NCI-H2196 treated with DMSO at 0.1 percent for 48 hours (cell line): ENCODE measurements at regions not wholly inside any gene's neighbourhood (a gene's known extent, or its start where the extent isn't known, plus 50 kb on each side); places are given as distances from the start of the nearest gene placed in this dataset.
A peak's percentile ranks its signal among the peaks of the same experiment; 100 is the strongest.
"Not testable (repeated sequence)": the region's sequence is repeated elsewhere in the genome, so short reads cannot be mapped to it uniquely, and the experiment has no call there.

ENCODE experiments used
- DNase-seq: peaks from one replicate; lab custom pipeline; 2025; ENCODE audit not compliant: unreplicated experiment; lab: John Stamatoyannopoulos, UW

DNA sequence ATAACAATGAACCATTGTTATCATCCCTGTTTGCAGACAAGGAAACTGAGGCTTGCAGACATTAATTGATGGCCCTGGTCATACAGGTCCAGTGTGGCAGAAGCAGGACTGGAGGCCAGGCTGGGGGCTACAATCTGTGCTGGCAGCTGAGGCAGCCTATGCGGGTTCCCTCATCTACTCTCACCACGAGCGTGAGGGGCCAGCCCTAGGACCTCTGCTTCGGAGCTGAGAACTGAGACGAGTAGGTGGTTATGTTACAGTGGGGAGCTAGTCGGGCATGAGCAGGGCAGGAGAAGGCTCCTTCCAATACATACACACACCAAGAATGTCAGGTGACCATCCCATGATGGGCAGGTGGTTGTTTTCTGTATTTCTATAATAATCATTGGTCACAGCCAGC is 82.2 kb upstream of the ASB18 start:
- DNase-seq, result no peak

DNA sequence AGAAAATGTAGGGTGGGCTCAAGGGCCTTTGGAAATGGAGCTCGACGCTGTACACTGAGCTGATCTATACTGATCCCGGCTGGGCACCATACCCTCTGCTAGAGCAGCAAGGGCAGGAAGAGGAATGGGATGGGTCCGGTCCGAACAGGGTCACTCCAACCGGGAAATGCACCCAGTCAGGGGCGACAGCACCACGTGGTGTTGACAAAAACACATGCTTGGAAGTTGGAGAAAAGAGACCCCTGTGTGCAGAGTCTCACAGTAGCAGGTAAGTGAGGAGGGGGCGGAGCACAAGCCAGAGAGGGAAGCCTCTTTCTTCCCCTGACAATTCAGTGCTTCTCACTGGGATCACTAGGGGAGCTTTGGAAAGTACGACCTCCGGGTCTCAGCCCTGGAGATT is 84.1 kb upstream of the ASB18 start:
- DNase-seq, result no peak

DNA sequence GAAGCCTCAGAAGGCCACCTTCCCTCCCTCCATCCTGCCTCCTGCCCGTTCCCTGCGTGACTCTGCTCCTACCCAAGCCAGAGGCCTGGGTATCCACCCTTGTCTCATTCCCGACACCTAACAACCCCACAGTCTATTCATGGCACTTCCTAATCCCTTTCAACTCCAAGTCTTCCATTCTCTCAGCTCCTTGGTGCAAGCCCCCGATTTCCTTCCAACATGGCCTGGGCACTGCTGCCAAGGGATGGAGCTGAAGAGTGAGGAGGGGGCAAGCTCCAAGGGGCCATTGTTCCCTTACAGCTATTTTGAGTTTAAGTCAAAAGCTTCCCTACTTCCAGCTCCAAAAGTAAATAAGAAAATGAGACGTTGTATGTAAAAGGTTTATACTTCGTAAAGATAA is 84.8 kb upstream of the ASB18 start:
- DNase-seq, result no peak

DNA sequence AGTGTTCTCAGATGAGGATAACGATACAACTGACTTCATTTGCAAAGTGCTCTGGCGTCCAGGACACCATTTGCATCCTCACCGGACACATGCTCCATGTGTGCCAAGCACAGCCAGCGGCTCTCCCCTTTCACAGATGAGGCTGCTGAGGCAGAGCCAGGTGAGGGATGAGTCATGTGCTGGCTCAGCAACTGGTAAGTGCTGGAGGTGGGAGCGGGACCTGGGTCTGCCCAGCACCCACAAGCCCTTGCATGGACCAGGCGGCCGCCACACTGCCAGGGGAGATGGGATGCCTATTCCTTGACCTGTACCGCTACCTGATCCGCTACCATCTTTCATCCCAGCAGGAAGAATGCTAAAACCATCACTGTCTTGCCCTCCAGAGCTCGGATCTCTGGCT is 86.2 kb upstream of the ASB18 start:
- DNase-seq, result no peak

DNA sequence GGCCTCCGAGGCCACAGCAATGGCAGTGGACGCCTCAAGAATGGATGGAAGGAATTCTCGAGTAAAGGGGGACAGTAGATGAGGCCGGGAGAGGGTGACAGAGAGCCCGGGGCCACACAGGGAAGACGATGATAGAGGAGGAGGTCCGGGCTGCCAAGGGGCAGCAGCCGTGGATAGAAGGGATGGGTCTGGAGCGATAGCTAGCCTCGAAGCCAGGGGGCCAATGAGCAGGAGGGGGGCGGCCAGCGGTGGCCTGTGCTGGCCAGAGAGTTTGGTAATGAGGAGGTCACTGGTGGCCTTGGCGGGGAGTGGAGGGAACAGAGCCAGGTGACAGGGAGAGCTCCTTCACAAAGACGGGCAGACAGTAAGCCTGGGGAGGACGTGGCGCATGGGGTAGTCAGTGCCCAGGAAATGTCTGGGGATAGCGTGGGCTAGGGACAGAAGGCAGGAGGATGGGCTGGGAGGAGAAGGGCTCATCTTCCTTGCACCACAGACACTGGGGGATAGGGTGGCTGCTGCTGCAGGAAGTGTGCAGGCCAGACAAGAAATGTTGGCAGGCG is 87.8 kb upstream of the ASB18 start:
- no peak for DNase-seq

DNA sequence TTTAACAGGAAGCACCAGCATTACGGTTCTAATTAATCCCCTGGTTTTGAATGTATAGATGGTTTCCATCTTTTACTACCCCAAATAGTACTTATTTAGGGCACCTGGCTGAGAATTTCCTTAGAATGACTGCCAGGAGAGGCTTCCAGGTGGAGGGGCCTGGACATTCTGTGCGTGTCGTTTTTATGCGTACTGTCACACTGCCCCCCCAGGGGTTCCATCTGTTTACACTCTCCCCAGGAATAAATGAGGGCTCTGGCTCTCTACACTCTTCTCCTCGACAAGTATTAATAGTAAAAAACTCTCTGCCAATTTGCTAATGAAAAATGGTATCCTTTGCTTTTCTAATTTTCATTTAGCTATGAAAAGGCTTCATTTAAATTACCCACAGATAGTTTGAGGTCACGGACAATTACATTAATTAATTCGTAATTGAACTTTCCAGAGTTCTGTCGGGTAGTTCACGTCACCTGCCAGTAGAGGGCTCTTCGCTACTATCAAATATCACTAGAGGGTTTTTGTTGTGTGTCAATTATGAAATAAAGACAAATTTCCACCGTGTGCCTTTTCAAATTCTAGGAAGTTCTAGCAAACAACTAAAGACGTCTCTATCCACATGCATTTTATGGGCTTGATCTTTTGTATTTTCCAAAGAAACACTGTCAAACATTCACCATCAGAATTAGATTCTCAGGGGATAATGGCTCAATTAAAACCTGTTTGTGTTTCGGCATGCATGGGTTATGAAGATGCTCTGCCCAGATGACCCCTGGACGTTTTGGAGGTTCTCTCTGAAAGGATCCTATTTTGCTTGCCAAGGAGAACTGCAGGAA is 88.8 kb upstream of the ASB18 start:
- peak; percentile 23 for DNase-seq

DNA sequence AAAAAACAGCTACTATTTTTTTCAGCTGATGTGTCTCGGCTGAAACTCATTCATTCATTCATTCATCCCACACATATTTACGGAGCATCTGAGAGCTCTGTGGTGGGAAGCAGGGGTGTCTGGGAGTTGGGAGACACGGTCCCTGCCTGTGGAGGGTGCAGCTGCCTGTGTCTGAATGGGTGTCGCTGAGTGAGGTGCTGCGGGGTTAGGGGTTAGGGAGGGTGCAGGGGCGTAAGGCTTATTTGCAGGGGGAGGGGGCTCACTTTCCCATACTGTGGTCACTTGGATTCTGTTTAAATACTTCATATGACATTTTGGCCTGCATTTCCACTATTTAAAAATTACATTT is 89.4 kb upstream of the ASB18 start:
- no peak for DNase-seq

DNA sequence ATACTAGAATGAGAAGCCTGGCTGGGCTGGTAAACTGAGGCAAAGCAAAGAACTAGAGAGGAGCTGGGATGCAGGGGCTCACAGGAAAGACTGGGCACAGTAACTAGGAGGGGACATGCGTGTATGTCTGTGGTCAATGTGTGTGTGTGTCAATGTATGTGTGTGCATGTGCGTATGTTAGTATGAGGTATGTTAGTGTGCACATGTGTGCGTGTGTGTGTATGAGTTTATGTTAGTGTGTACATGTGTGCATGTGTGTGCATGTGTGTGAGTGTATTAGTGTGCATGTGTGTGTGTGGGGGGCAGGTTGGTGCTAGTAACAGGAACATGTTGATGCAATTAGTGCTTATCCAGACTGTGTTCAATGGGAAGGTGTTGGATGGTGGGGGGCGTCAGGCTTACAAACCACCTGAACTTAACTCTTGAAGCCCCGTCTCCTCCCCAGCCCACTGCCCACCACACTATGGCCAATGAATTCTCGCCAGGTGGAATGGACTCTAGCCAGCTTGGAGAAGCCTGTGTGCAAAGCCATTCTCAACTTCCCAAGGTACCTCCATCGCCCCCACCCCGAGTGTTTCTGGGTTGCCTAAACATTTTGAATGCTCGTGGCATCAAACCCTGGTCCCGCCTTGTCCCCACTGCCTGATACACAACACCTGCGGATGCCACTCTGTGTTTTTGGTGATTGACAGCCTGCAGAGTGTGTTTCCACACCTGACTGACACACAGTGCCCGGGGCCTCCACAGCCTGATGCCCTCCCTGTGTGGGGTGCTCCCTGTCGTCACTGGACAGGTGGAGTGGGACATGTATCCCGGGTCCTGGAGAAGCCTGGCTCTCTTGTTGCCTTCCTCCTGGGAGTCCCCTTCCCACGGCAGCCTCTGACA is 90.1 kb upstream of the ASB18 start:
- DNase-seq, result no peak

DNA sequence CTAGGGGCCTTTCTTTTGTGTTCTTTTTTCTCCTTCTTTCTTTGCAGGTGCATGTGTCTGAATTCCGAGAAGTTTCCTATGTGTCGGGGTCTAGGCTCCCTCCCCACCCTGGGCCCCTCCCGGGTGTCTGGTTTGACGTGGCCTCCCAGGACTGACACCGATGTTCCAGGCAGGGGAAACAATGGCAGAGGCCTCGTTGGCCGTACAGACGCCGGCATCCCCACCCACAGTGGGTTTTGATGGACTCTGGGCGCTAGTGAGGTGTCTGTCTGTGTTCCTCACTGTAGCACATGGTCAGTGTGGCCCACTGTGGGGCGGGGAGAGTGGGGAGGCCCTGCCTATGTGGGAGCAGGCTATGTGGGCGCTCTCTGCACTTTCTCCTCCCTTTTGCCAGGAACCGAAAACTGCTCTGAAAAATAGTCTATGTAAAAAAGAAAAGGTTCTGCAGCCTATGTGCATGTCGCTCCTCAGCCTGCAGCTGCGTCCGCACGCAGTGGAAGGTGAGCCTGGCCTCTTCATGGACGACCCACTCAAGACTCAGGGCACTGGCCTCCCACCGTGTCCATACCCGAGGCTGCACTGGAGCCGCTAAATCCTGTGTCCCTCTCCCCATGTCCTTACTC is 90.9 kb upstream of the ASB18 start:
- no peak for DNase-seq

DNA sequence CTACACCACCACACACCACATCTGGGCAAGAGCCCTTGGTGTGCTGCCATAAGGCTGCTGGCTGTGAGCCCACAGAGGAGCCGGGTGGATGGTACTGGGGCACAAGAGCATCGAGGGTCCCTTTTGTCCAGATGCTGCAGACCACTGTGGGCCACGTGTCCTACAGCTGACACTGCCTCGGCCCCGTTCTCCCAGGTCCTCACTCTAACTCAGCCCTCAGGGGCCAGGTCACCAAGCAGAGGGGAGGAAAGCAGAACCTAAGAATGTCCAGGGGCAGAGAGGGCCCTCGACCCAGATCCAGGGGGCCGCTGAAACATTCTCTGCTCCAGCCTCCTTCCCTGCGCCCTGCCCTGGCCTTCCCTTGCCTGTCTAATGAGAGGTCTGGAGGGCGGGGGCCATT is 91.7 kb upstream of the ASB18 start:
- DNase-seq, result no peak

DNA sequence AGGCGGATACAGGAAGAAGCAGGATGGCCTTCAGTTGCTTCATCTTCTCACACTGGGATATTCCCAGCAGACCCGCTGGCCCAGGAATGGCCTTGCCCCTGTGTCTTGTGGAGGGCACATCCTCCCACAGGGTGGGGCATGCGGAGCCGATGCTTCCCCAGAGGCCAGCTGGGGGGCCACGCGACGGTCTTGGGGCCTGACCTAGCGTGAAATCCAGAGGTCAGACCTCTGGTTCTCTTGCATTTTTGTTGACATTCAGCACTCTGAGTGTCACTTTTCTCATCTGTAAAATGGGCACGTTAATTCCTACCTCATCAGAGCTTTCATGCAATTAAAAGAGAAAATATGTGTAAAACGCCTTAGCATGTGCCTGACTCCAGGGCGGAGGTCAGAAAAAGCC is 92.1 kb upstream of the ASB18 start:
- not testable (repeated sequence) for DNase-seq

DNA sequence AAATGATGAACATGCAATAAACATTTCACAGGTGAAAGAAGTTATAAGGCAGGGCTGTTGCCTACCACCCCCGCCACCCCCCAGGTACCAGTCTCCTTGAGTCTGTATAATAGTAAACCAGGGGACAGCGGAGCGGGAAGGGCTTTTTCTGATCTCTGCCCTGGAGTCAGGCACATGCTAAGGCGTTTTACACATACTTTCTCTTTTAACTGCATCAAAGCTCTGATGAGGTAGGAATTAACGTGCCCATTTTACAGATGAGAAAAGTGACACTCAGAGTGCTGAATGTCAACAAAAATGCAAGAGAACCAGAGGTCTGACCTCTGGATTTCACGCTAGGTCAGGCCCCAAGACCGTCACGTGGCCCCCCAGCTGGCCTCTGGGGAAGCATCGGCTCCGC is 94.3 kb upstream of the ASB18 start:
- DNase-seq, result not testable (repeated sequence)

DNA sequence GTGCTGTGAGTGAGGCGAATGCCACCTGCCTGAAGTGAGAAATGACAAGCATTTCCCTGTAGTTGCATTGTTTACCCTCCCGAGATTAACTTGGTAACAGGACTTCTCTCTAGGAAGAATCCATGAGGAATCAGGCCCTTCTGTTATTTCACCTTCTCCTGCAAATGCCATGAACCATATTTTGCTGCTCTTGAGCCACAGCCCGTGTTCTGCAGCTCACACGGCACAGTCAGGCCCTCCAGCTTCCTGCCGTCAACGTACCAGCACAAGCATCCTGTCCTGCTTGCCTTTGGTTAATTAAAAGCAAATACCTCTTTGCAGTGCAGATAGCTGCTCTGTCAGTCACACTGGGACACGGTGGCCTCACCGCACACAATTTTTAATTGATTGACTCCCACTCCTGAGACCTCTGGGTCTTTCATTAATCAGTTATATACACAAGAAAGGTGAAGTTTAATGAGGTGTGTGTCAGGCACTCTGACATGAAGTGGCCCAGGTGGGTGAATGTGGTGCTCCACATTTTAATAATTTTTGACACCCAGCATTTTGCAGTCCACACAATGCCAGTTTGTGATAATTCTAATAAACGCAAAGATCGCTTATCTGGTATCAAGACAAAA is 95.3 kb upstream of the ASB18 start:
- DNase-seq, result no peak

DNA sequence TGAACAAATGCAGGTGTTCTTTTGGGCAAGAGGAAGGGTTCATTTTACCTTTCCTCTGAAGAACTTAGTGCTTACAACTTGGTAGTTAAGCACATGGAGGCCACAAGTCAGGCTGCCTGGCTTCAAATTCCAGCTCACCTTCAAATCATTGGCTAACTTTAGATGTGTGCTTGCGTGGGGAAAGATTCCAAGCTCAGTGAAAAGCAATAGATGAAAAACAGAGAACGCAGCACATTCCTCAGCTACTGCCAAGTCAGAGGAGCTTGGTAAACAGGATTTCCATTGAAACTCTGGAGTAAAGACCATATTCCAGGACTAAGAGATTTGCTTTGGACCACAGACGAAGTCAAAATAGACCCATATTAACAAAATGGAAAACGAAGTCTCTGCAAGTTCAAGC is 96.3 kb upstream of the ASB18 start:
- DNase-seq, result no peak

DNA sequence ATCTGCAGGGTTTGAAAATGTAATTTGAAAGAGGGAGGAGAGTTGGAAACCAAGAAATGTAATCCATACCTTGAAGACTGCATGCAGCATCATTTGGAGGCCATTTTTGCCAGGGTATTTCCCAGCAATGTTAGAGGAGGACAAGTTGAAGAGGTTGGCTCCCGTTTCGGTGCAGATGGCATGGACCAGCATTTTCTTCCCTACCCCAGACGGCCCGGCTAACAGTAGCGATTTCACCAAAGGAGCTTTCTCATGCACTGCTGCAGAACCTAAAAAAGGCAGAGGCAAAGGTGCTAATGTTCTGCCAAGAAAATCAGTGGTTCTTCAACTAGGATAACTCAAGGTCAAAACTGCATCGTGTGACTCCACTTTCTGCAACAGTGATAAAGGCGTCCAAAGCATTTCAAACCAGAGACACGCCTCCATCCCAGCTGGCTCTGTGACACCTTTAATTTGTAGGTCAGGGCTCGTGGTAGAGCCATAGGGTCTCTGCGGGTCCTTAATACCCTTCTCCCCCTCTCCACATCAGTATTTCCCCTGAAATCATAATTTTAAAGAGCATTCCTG is 99.6 kb upstream of the ASB18 start:
- DNase-seq, result no peak

DNA sequence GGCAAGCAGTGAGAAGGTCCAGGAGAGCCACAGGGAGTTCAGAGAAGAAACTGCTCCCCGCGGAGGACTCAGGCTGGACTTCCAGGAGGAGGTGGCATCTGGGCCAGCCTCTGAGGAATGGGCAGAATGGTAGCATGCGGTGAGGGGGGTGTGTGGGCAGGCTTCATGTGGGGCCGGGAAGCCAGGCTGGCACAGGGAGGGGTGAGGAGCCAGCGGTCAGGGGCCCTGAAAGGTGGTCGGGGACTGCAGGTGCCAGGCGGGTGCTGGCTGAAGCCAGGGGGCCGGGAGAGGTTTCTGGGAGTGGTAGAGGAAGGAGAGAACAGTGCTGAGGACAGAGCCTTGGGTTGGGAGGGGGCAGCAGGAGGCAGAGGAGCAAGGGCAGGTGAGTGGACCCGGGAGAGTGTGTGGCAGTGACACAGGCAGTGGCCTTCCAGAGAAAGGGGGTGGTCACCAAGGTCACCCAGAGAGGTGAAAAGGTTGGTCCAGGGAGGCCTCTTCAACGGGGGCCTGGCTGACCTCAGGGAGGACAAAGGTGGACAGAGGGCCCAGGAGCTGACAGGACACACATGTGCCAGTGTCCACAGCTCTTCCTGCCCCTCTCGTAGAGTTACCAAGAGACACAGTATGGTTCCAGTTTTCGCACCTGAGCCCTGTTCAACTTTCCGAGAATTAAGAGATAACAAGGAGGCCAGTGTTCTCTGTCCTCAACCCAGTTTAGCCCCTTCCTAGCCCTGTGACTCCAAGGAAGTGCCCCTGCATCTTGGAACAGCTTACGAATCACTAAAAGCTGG is 101.2 kb upstream of the ASB18 start:
- DNase-seq, result no peak

DNA sequence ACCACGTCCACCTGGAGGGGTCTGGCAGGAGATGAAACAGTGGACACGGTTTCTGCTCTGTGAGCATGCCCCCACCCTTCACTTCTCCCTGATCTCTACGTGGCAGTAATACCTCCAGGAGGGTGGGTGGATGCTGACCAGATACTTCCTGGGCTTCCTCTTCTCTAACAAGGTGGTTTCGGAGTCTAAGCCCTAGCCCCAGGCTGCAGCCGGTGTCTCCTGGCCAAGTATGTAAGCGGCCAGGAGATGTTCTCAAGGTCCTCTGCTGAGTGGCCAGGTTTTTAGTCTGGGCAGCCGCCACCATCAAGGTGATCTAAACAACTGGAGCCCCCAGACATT is 101.8 kb upstream of the ASB18 start:
- DNase-seq, result no peak

DNA sequence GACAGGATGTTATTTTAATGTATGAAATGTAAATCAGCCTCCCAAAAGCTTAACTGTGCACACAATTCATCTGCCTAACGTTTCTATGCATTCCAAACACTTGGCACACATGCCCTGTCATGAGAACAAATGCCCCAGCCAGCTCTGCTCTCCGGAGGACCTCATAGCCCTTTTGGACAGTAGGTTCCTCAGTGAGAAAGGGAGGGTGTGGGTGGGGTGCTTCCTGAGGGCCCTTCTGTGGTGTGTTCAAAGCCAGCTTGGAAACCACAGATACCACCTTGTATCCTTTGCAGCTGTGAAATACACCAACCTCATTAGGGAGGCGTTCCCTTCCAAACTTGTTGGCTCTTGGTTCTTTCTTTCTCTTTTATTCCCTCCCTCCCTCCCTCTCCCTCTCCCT is 102.2 kb upstream of the ASB18 start:
- DNase-seq, result no peak

DNA sequence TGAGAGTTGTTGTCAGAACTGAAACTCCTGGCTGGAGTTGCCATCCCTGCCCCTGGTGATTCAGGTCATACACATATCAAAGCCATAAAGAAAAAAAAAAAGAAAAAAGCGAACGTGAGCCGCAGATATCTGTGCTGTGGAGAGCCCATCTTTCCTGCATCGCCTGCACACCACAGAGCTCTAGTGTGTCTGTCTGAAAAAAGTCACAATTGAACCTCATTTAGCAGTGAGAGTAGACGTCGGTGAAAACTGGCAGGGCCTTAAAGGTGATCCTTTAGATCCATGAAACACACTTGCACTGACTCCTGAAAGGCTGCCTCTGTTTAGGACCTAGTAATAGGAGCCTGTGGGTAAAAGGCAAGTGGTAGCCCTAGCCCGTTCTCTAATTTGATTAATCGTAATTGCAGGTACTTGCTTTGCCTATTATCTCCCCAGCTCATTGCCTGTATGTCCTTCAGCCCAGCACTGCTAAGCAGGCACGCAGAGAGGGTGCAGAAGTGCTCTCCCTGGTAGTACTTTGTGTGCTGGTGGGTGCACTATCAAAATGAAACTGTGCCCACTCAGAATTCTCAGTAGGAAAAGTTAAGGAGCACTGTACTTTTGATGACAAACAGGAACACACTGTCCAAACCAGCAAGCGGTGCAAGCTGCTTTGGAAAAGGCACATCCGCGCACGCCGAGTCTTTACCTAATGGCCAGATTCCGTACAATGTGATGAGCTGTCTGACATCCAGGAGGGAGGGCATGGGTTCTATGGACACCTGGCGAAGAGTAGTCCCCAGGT is 103.5 kb upstream of the ASB18 start:
- no peak for DNase-seq
